HG03520 (cell line): ENCODE measurements at regions not wholly inside any gene's neighbourhood (a gene's known extent, or its start where the extent isn't known, plus 50 kb on each side); places are given as distances from the start of the nearest gene placed in this dataset.

Experiments used
- ATAC-seq: cut with Tn5 transposase; IDR thresholded peaks from one replicate; pipeline ENCODE4 v1.9.1; 2021; ENCODE audit warnings: mild to moderate bottlenecking, moderate library complexity; ENCODE audit not compliant: unreplicated experiment

GRCh38 chr13:73428137-73428536 lies 369.3 kb downstream of the KLF5 start:
- ATAC-seq = no peak

GRCh38 chr13:73422973-73423372 lies 364.2 kb downstream of the KLF5 start:
- no peak for ATAC-seq

GRCh38 chr13:73421310-73421912 lies 362.6 kb downstream of the KLF5 start:
- no peak for ATAC-seq

- no peak for ATAC-seq
Measured at GRCh38 chr13:73419186-73419585, 360.4 kb downstream of the KLF5 start.

GRCh38 chr13:73417012-73417615 lies 358.3 kb downstream of the KLF5 start:
- no peak for ATAC-seq

GRCh38 chr13:73416093-73416492 lies 357.3 kb downstream of the KLF5 start:
- no peak for ATAC-seq

- ATAC-seq = no peak
Measured at GRCh38 chr13:73413656-73414055, 354.9 kb downstream of the KLF5 start.

- ATAC-seq = no peak
Measured at GRCh38 chr13:73412933-73413332, 354.1 kb downstream of the KLF5 start.

GRCh38 chr13:73411067-73411809 lies 352.4 kb downstream of the KLF5 start:
- ATAC-seq = no peak

GRCh38 chr13:73406454-73406853 lies 347.6 kb downstream of the KLF5 start:
- ATAC-seq = no peak

- no peak for ATAC-seq
Measured at GRCh38 chr13:73404581-73404980, 345.8 kb downstream of the KLF5 start.

- ATAC-seq = no peak
Measured at GRCh38 chr13:73403355-73404120, 344.7 kb downstream of the KLF5 start.

- no peak for ATAC-seq
Measured at GRCh38 chr13:73401769-73402168, 343.0 kb downstream of the KLF5 start.

GRCh38 chr13:73399347-73400216 lies 340.8 kb downstream of the KLF5 start:
- ATAC-seq = no peak

- no peak for ATAC-seq
Measured at GRCh38 chr13:73397496-73398305, 338.9 kb downstream of the KLF5 start.

GRCh38 chr13:73394066-73394465 lies 335.3 kb downstream of the KLF5 start:
- ATAC-seq = no peak

GRCh38 chr13:73390100-73390499 lies 331.3 kb downstream of the KLF5 start:
- no peak for ATAC-seq

GRCh38 chr13:73388586-73388985 lies 329.8 kb downstream of the KLF5 start:
- no peak for ATAC-seq

- ATAC-seq = no peak
Measured at GRCh38 chr13:73387318-73387717, 328.5 kb downstream of the KLF5 start.

- ATAC-seq = no peak
Measured at GRCh38 chr13:73385848-73386247, 327.0 kb downstream of the KLF5 start.
